OCI-LY3 (cell line): ENCODE measurements at regions not wholly inside any gene's neighbourhood (a gene's known extent, or its start where the extent isn't known, plus 50 kb on each side); places are given as distances from the start of the nearest gene placed in this dataset.
A peak's percentile ranks its signal among the peaks of the same experiment; 100 is the strongest.
"Not testable (repeated sequence)": the region's sequence is repeated elsewhere in the genome, so short reads cannot be mapped to it uniquely, and the experiment has no call there.

Experiments used
- H2AFZ ChIP-seq: fragments of 200-600, 300-600 bp; shearing (Covaris generic); 2 replicates; pipeline ENCODE4 v1.6.0; 2014; ENCODE audit warnings: antibody characterized with exemption, low read depth, low read length
- H3K27ac ChIP-seq: fragments of 200-600, 300-600 bp; sonication (generic); 2 replicates; pipeline ENCODE4 v1.5.1; 2014; ENCODE audit warnings: mild to moderate bottlenecking, low read length, moderate library complexity, mixed read lengths
- H3K27me3 ChIP-seq: fragments of 200-600, 300-600 bp; sonication (generic); 2 replicates; pipeline ENCODE4 v1.6.1; 2014; ENCODE audit warnings: low read depth, low read length, mixed read lengths
- H3K36me3 ChIP-seq: fragments of 200-600, 300-600 bp; sonication (generic); replicated peaks from 2 replicates; pipeline ENCODE3; 2014; ENCODE audit warnings: low read depth, low read length, mixed read lengths
- H3K4me1 ChIP-seq: fragments of 300-600, 200-600 bp; sonication (generic); 2 replicates; pipeline ENCODE4 v1.6.1; 2014; ENCODE audit warnings: low read length, mixed read lengths
- H3K4me2 ChIP-seq: fragments of 200-600, 300-600 bp; sonication (generic); 2 replicates; pipeline ENCODE4 v1.6.1; 2014; ENCODE audit warnings: low read length, mixed read lengths
- H3K4me3 ChIP-seq: fragments of 300-600, 200-600 bp; sonication (generic); 2 replicates; pipeline ENCODE4 v1.5.1; 2014; ENCODE audit warnings: antibody characterized with exemption, mild to moderate bottlenecking, low read length, moderate library complexity
- H3K79me2 ChIP-seq: fragments of 300-600, 200-600 bp; shearing (Covaris generic); 2 replicates; pipeline ENCODE4 v1.6.1; 2014; ENCODE audit warnings: mild to moderate bottlenecking, low read length, mixed read lengths
- H3K9ac ChIP-seq: fragments of 300-600, 200-600 bp; shearing (Covaris generic); 2 replicates; pipeline ENCODE4 v1.6.0; 2014; ENCODE audit warnings: mild to moderate bottlenecking, low read length, moderate library complexity
- H3K9me3 ChIP-seq: fragments of 200-600, 300-600 bp; shearing (Covaris generic); 2 replicates; pipeline ENCODE4 v1.6.1; 2014; ENCODE audit warnings: low read length, mixed read lengths; ENCODE audit not compliant: insufficient read depth
- H4K20me1 ChIP-seq: fragments of 200-600, 300-600 bp; sonication (generic); 2 replicates; pipeline ENCODE4 v1.6.1; 2016; ENCODE audit warnings: low read length, mixed read lengths; ENCODE audit not compliant: insufficient read depth
- CTCF ChIP-seq: fragments of 200-600, 300-600 bp; sonication (generic); IDR thresholded peaks from 2 replicates; pipeline ENCODE4 v1.5.1; 2014; ENCODE audit warnings: antibody characterized with exemption, low read length, low read depth
- EZH2phosphoT487 ChIP-seq: fragments of 200-600 bp; shearing (Covaris generic); IDR thresholded peaks from 2 replicates; pipeline ENCODE4 v1.6.1; 2018; ENCODE audit warnings: antibody characterized with exemption, mixed run types, low read depth

GRCh38 chr15:77944002-77944867, 133.3 kb downstream of the TBC1D2B start:
- no peak overlapping the region for H3K27ac ChIP-seq
- peaks cover 10% of the 10 kb centered on the region for H3K27me3 ChIP-seq
- H4K20me1 ChIP-seq, result no peaks in the 10 kb centered on the region
- H2AFZ ChIP-seq, result no peak overlapping the region
- H3K9me3 ChIP-seq, result no peaks in the 10 kb centered on the region
- no peak overlapping the region for H3K4me2 ChIP-seq
- no peaks in the 10 kb centered on the region for H3K79me2 ChIP-seq
- peak overlapping the region; percentile 55; the same call in 1 of the 2 replicates for H3K4me3 ChIP-seq
- no peaks in the 10 kb centered on the region for H3K4me1 ChIP-seq
- H3K9ac ChIP-seq, result no peak overlapping the region
- no peaks in the 10 kb centered on the region for H3K36me3 ChIP-seq
- TF ChIP-seq EZH2phosphoT487 (no peak), CTCF (no peak)

- Histone ChIP-seq H3K9ac (no peak overlapping the region), H3K4me3 (no peak overlapping the region), H3K9me3 (no peaks in the 10 kb centered on the region), H3K79me2 (no peaks in the 10 kb centered on the region), H2AFZ (no peak overlapping the region), H3K36me3 (no peaks in the 10 kb centered on the region), H3K27me3 (peaks cover 10% of the 10 kb centered on the region), H3K4me1 (no peaks in the 10 kb centered on the region), H4K20me1 (no peaks in the 10 kb centered on the region), H3K27ac (no peak overlapping the region), H3K4me2 (no peak overlapping the region)
- TF ChIP-seq CTCF, result no peak
- TF ChIP-seq EZH2phosphoT487, result no peak
Observed at GRCh38 chr15:77942611-77943211, 134.8 kb downstream of the TBC1D2B start.

GRCh38 chr15:77941090-77941827, 136.3 kb downstream of the TBC1D2B start:
- H3K36me3 ChIP-seq, H4K20me1 ChIP-seq, H3K9me3 ChIP-seq, H3K4me3 ChIP-seq, H2AFZ ChIP-seq, H3K79me2 ChIP-seq, H3K9ac ChIP-seq, H3K4me1 ChIP-seq, H3K4me2 ChIP-seq, H3K27ac ChIP-seq: not testable (repeated sequence)
- H3K27me3 ChIP-seq, result peaks cover 10% of the 10 kb centered on the region

GRCh38 chr15:77940381-77940947, 137.0 kb downstream of the TBC1D2B start:
- H3K36me3 ChIP-seq, result no peaks in the 10 kb centered on the region
- no peaks in the 10 kb centered on the region for H3K9me3 ChIP-seq
- H3K9ac ChIP-seq, result no peak overlapping the region
- H2AFZ ChIP-seq, result no peak overlapping the region
- no peaks in the 10 kb centered on the region for H4K20me1 ChIP-seq
- no peak overlapping the region for H3K4me2 ChIP-seq
- H3K4me3 ChIP-seq, result no peak overlapping the region
- H3K79me2 ChIP-seq, result no peaks in the 10 kb centered on the region
- H3K27me3 ChIP-seq, result peaks cover 8% of the 10 kb centered on the region
- H3K4me1 ChIP-seq, result no peaks in the 10 kb centered on the region
- TF ChIP-seq EZH2phosphoT487 (no peak), CTCF (no peak)
- no peak overlapping the region for H3K27ac ChIP-seq
